B cell (primary cell): ENCODE measurements at regions not wholly inside any gene's neighbourhood (a gene's known extent, or its start where the extent isn't known, plus 50 kb on each side); places are given as distances from the start of the nearest gene placed in this dataset.

Experiments
- ATAC-seq: fragments of 200-7000 bp; cut with Tn5 transposase; one replicate; pipeline ENCODE4 v1.10.0; 2021; ENCODE audit warnings: low read depth, mild to moderate bottlenecking, moderate number of reproducible peaks, moderate library complexity
- CTCF ChIA-PET: fragments of 350-600 bp; sonication (Branson Sonifier 250); formaldehyde crosslinking; loops from one replicate; lab custom pipeline; 2021; ENCODE audit warnings: antibody characterized with exemption, inconsistent platforms; lab: Charles Lee
- POLR2A ChIA-PET: fragments of 350-600 bp; sonication (Branson Sonifier 250); formaldehyde crosslinking; loops from one replicate; lab custom pipeline; 2021; ENCODE audit warnings: antibody characterized with exemption; lab: Charles Lee
- DNase-seq: peaks from one replicate; pipeline ENCODE4 v3.0.0; 2013
- H2AFZ ChIP-seq: 2 replicates; pipeline ENCODE4 v1.6.1; 2012; ENCODE audit warnings: mild to moderate bottlenecking, low read depth, low read length; ENCODE audit not compliant: insufficient read depth, poor library complexity, severe bottlenecking
- H3K27ac ChIP-seq, 2 donors: 1 replicate in 1 of 2; 2 replicates in 1 of 2; pipeline ENCODE4 v1.5.1; 2012 to 2013; ENCODE audit warnings: low read length in 2 of 2, mild to moderate bottlenecking in 2 of 2, moderate library complexity in 1 of 2
- H3K27me3 ChIP-seq, 4 experiments: fragments of 200-600 bp in 1 of 4; sonication (generic) in 1 of 4; replicated peaks in 1 of 4; 1 replicate in 2 of 4; 2 replicates in 2 of 4; pipeline versions ENCODE4 v1.6.1 to v1.7.0; 2013 to 2016; ENCODE audit warnings: low read length in 3 of 4, mild to moderate bottlenecking in 2 of 4, mixed read lengths in 1 of 4, moderate library complexity in 1 of 4; ENCODE audit not compliant: insufficient read depth in 4 of 4, control insufficient read depth in 3 of 4; ENCODE audit errors: control extremely low read depth in 1 of 4
- H3K36me3 ChIP-seq, 2 experiments: replicated peaks in 1 of 2; 1 replicate in 1 of 2; 2 replicates in 1 of 2; pipeline versions ENCODE4 v1.6.1 to v1.7.1; 2013; ENCODE audit warnings: low read length in 1 of 2; ENCODE audit not compliant: insufficient read depth in 2 of 2, control insufficient read depth in 1 of 2; ENCODE audit errors: control extremely low read depth in 1 of 2, extremely low read depth in 1 of 2
- H3K4me1 ChIP-seq, 2 donors: fragments of 200-600 bp in 1 of 2; sonication (generic) in 1 of 2; 1 replicate in 1 of 2; 2 replicates in 1 of 2; pipeline versions ENCODE4 v1.5.1 to v1.6.1; 2013 to 2017; ENCODE audit warnings: low read length in 2 of 2; ENCODE audit not compliant: control insufficient read depth in 2 of 2, insufficient read depth in 2 of 2
- H3K4me2 ChIP-seq: replicated peaks from 2 replicates; pipeline ENCODE3; 2012; ENCODE audit warnings: mild to moderate bottlenecking, low read depth, low read length; ENCODE audit not compliant: poor library complexity, severe bottlenecking
- H3K4me3 ChIP-seq, 5 experiments: fragments of 200-600 bp in 1 of 5; sonication (generic) in 1 of 5; 1 replicate in 3 of 5; 2 replicates in 2 of 5; pipeline versions ENCODE4 v1.5.1 to v1.7.0; 2011 to 2016; ENCODE audit warnings: low read length in 4 of 5, mild to moderate bottlenecking in 4 of 5, low read depth in 2 of 5, control low read depth in 1 of 5, moderate library complexity in 1 of 5; ENCODE audit not compliant: insufficient read depth in 1 of 5; ENCODE audit errors: control extremely low read depth in 1 of 5, extremely low read depth in 1 of 5
- H3K79me2 ChIP-seq: fragments of 200-600 bp; sonication (generic); one replicate; pipeline ENCODE4 v1.6.0; 2016; ENCODE audit warnings: low read length; ENCODE audit not compliant: control insufficient read depth, insufficient read depth
- H3K9ac ChIP-seq: fragments of 200-600 bp; sonication (generic); 2 replicates; pipeline ENCODE4 v1.6.1; 2017; ENCODE audit warnings: mild to moderate bottlenecking, low read length, moderate library complexity
- H3K9me3 ChIP-seq, 3 donors: one replicate each; pipeline versions ENCODE4 v1.6.1 to v1.7.1; 2013; ENCODE audit warnings: low read length in 2 of 3; ENCODE audit not compliant: control insufficient read depth in 2 of 3, insufficient read depth in 1 of 3; ENCODE audit errors: control extremely low read depth in 1 of 3
- H4K20me1 ChIP-seq: 2 replicates; pipeline ENCODE4 v1.6.0; 2012; ENCODE audit warnings: mild to moderate bottlenecking, low read length; ENCODE audit not compliant: insufficient read depth, control insufficient read depth, poor library complexity, severe bottlenecking
- H3K27ac Mint-ChIP-seq: one replicate; pipeline ENCODE4 v1.8.0; 2021; ENCODE audit warnings: mixed read lengths
- H3K27me3 Mint-ChIP-seq: one replicate; pipeline ENCODE4 v1.8.0; 2021; ENCODE audit warnings: mixed read lengths
- H3K4me1 Mint-ChIP-seq: one replicate; pipeline ENCODE4 v1.8.0; 2021; ENCODE audit warnings: mixed read lengths
- H3K4me3 Mint-ChIP-seq: one replicate; pipeline ENCODE4 v1.8.0; 2021; ENCODE audit warnings: mixed read lengths
- H3K9me3 Mint-ChIP-seq: one replicate; pipeline ENCODE4 v1.8.0; 2022; ENCODE audit warnings: mixed read lengths; ENCODE audit not compliant: insufficient read depth
- EZH2 ChIP-seq: IDR thresholded peaks from 2 replicates; pipeline ENCODE4 v1.6.1; 2012; ENCODE audit warnings: borderline replicate concordance, low read depth, mild to moderate bottlenecking, moderate library complexity, low read length; ENCODE audit not compliant: insufficient read depth, poor library complexity, severe bottlenecking
- WGBS: methylation state at CpG from one replicate; pipeline ENCODE4 v1.1.5; 2013; ENCODE audit warnings: missing lambda C conversion rate; ENCODE audit not compliant: insufficient coverage; 5-methylcytosine and 5-hydroxymethylcytosine counted together
- intact Hi-C: fragments of 100-400 bp; cut with micrococcal nuclease; formaldehyde crosslinking; loops from one replicate; pipeline ENCODE4 v1.10.0; 2022
- TF ChIP-seq, protein P1 (sequence below): fragments of 200-600 bp; IDR thresholded peaks from one replicate; pipeline ENCODE4 v1.8.0; 2022; ENCODE audit warnings: antibody characterized with exemption, mild to moderate bottlenecking

DNA sequence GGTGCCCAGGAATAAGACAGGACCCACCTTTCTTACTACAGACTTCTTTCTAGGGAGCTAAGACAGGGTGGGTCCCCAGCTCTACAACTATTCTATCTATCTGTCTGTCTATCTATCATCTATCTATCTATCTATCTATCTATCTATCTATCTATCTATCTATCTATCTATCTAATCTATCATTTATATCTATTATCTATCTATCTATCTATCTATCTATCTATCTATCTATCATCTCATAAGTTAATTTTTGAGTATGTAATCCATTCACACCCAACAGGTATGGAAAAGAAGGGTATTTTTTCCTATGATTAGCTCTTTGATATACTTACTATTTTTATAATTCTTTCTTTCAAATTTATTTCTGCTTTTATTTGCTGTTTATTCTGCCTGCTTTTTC, 55.9 kb downstream of the BAMBI start:
- Histone ChIP-seq H3K4me3 (no peak overlapping the region), H3K4me1 (no peaks in the 10 kb centered on the region), H3K27me3 (no peaks in the 10 kb centered on the region), H2AFZ (no peak overlapping the region), H3K9ac (no peak overlapping the region), H3K36me3 (no peaks in the 10 kb centered on the region), H3K27ac (no peak overlapping the region), H4K20me1 (no peaks in the 10 kb centered on the region), H3K4me2 (no peak overlapping the region), H3K9me3 (peaks cover 0 to 3% (median 2%) of the 10 kb centered on the region in 3 donors), H3K79me2 (no peaks in the 10 kb centered on the region)
- no peaks in the 10 kb centered on the region for H3K27me3 Mint-ChIP-seq
- no peak for ATAC-seq
- intact Hi-C loops = no loop called here
- no peaks in the 10 kb centered on the region for H3K9me3 Mint-ChIP-seq
- no peak for TF ChIP-seq EZH2
- TF ChIP-seq, protein P1, sequence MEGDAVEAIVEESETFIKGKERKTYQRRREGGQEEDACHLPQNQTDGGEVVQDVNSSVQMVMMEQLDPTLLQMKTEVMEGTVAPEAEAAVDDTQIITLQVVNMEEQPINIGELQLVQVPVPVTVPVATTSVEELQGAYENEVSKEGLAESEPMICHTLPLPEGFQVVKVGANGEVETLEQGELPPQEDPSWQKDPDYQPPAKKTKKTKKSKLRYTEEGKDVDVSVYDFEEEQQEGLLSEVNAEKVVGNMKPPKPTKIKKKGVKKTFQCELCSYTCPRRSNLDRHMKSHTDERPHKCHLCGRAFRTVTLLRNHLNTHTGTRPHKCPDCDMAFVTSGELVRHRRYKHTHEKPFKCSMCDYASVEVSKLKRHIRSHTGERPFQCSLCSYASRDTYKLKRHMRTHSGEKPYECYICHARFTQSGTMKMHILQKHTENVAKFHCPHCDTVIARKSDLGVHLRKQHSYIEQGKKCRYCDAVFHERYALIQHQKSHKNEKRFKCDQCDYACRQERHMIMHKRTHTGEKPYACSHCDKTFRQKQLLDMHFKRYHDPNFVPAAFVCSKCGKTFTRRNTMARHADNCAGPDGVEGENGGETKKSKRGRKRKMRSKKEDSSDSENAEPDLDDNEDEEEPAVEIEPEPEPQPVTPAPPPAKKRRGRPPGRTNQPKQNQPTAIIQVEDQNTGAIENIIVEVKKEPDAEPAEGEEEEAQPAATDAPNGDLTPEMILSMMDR = no peak
- CTCF ChIA-PET = no interaction called here
- no peak overlapping the region for H3K4me3 Mint-ChIP-seq
- no peak for DNase-seq
- H3K27ac Mint-ChIP-seq = no peak overlapping the region
- POLR2A ChIA-PET = no interaction called here
- H3K4me1 Mint-ChIP-seq = no peaks in the 10 kb centered on the region

DNA sequence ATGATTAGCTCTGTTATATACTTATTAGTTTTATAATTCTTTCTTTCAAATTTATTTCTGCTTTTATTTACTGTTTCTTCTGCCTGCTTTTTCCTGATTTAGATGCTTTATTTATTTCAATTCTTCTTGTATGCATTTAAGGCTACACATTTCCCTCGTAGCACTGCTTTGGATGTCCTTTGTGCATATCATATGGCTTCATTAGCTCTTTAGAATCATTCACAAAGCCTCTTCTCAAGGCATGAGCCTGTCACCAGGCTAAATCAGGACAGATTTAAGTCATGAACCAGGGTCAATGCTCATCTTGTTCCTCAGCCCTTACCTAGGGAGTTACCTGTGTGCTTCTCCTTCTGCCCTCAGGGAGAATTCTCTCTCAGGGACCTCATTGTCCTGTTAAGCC, 56.3 kb downstream of the BAMBI start:
- Mint-ChIP-seq H3K9me3 (no peaks in the 10 kb centered on the region), H3K27ac (no peak overlapping the region), H3K4me3 (no peak overlapping the region), H3K4me1 (no peaks in the 10 kb centered on the region), H3K27me3 (peaks cover 3% of the 10 kb centered on the region)
- Histone ChIP-seq H3K36me3 (no peaks in the 10 kb centered on the region), H3K4me1 (no peaks in the 10 kb centered on the region), H3K9me3 (peaks cover 0 to 3% (median 2%) of the 10 kb centered on the region in 3 donors), H4K20me1 (no peaks in the 10 kb centered on the region), H3K9ac (no peak overlapping the region), H3K4me3 (no peak overlapping the region), H3K4me2 (no peak overlapping the region), H3K27ac (no peak overlapping the region), H3K79me2 (no peaks in the 10 kb centered on the region), H3K27me3 (no peaks in the 10 kb centered on the region), H2AFZ (no peak overlapping the region)
- ChIA-PET CTCF (no interaction called here), POLR2A (no interaction called here)
- TF ChIP-seq, protein P1 = no peak
- no peak for DNase-seq
- no peak for ATAC-seq
- 86% methylated on average over 1 of the region's 1 CpG for WGBS
- intact Hi-C loops = no loop called here
